WTC11 (cell line): ENCODE measurements at regions not wholly inside any gene's neighbourhood (a gene's known extent, or its start where the extent isn't known, plus 50 kb on each side); places are given as distances from the start of the nearest gene placed in this dataset.

Experiments used
- ATAC-seq: fragments of 200-7000 bp; cut with Tn5 transposase; 2 replicates; pipeline ENCODE4 v1.10.0; 2021; ENCODE audit warnings: mild to moderate bottlenecking, moderate library complexity
- CTCF ChIA-PET: fragments of 300-600 bp; sonication (Branson Sonifier 250); formaldehyde crosslinking; loops from one replicate; lab custom pipeline; 2021; ENCODE audit warnings: antibody characterized with exemption; lab: Charles Lee
- POLR2A ChIA-PET: fragments of 350-600 bp; sonication (Branson Sonifier 250); formaldehyde crosslinking; loops from one replicate; lab custom pipeline; 2021; ENCODE audit warnings: antibody characterized with exemption; lab: Charles Lee
- DNase-seq: peaks from one replicate; pipeline ENCODE4 v3.0.0; 2021; ENCODE audit warnings: low spot score
- H3K27ac Mint-ChIP-seq: 2 replicates; pipeline ENCODE4 v1.8.0; 2021; ENCODE audit warnings: mixed read lengths
- H3K27me3 Mint-ChIP-seq: 2 replicates; pipeline ENCODE4 v1.8.0; 2021; ENCODE audit warnings: low read depth, mild to moderate bottlenecking, moderate library complexity, mixed read lengths
- H3K36me3 Mint-ChIP-seq: 2 replicates; pipeline ENCODE4 v1.8.0; 2021; ENCODE audit warnings: mixed read lengths
- H3K4me1 Mint-ChIP-seq: 2 replicates; pipeline ENCODE4 v1.8.0; 2022; ENCODE audit warnings: mixed read lengths
- H3K4me3 Mint-ChIP-seq: 2 replicates; pipeline ENCODE4 v1.8.0; 2021; ENCODE audit warnings: mild to moderate bottlenecking, moderate library complexity, mixed read lengths
- H3K9me3 Mint-ChIP-seq: 2 replicates; pipeline ENCODE4 v1.8.0; 2021; ENCODE audit warnings: mixed read lengths
- ARID4B ChIP-seq: sonication (generic); formaldehyde crosslinking; IDR thresholded peaks from 2 replicates; pipeline ENCODE4 v1.8.0; 2023; ENCODE audit warnings: missing genetic modification reagents, mild to moderate bottlenecking, borderline replicate concordance
- CREM ChIP-seq: sonication (generic); formaldehyde crosslinking; IDR thresholded peaks from 2 replicates; pipeline ENCODE4 v1.8.1; 2022; ENCODE audit warnings: mild to moderate bottlenecking, missing genetic modification reagents, moderate library complexity
- ERG ChIP-seq: fragments of 250-450 bp; sonication (Bioruptor Pico); IDR thresholded peaks from 2 replicates; pipeline ENCODE4 v1.8.0; 2021; ENCODE audit warnings: mild to moderate bottlenecking
- ETV6 ChIP-seq: sonication (generic); formaldehyde crosslinking; IDR thresholded peaks from 2 replicates; pipeline ENCODE4 v1.8.1; 2022; ENCODE audit warnings: mild to moderate bottlenecking, missing genetic modification reagents
- FOXJ3 ChIP-seq: sonication (generic); formaldehyde crosslinking; IDR thresholded peaks from 2 replicates; pipeline ENCODE4 v1.9.0; 2021; ENCODE audit warnings: missing genetic modification reagents, mild to moderate bottlenecking, borderline replicate concordance
- FOXP1 ChIP-seq: sonication (generic); formaldehyde crosslinking; IDR thresholded peaks from 2 replicates; pipeline ENCODE4 v1.8.0; 2022; ENCODE audit warnings: missing genetic modification reagents, mild to moderate bottlenecking, moderate library complexity, borderline replicate concordance
- JAZF1 ChIP-seq: fragments of 250-450 bp; sonication (Bioruptor Pico); IDR thresholded peaks from 2 replicates; pipeline ENCODE4 v1.9.0; 2021; ENCODE audit warnings: moderate library complexity, mild to moderate bottlenecking, inconsistent platforms
- MYBL2 ChIP-seq: sonication (generic); formaldehyde crosslinking; IDR thresholded peaks from 2 replicates; pipeline ENCODE4 v1.8.1; 2023; ENCODE audit warnings: mild to moderate bottlenecking, moderate library complexity, missing genetic modification reagents
- NFYB ChIP-seq: sonication (generic); formaldehyde crosslinking; conservative IDR thresholded peaks from 2 replicates; pipeline ENCODE4 v1.8.0; 2022; ENCODE audit warnings: low read depth, missing genetic modification reagents
- RORB ChIP-seq: fragments of 250-450 bp; sonication (Bioruptor Pico); IDR thresholded peaks from 2 replicates; pipeline ENCODE4 v1.9.0; 2021; ENCODE audit warnings: mild to moderate bottlenecking
- SMAD4 ChIP-seq: sonication (generic); formaldehyde crosslinking; IDR thresholded peaks from 2 replicates; pipeline ENCODE4 v1.8.0; 2022; ENCODE audit warnings: mild to moderate bottlenecking, missing genetic modification reagents
- SP1 ChIP-seq: sonication (generic); formaldehyde crosslinking; conservative IDR thresholded peaks from 2 replicates; pipeline ENCODE4 v1.8.1; 2022; ENCODE audit warnings: missing genetic modification reagents
- ZNF219 ChIP-seq: sonication (generic); formaldehyde crosslinking; IDR thresholded peaks from 2 replicates; pipeline ENCODE4 v1.8.0; 2023; ENCODE audit warnings: missing genetic modification reagents, mild to moderate bottlenecking, borderline replicate concordance
- ZNF317 ChIP-seq: sonication (generic); formaldehyde crosslinking; IDR thresholded peaks from 2 replicates; pipeline ENCODE4 v1.8.1; 2023; ENCODE audit warnings: low read depth, mild to moderate bottlenecking, moderate library complexity, missing genetic modification reagents, borderline replicate concordance
- ZNF425 ChIP-seq: fragments of 250-450 bp; sonication (Bioruptor Pico); conservative IDR thresholded peaks from 2 replicates; pipeline ENCODE4 v1.9.0; 2021; ENCODE audit warnings: mild to moderate bottlenecking
- TF ChIP-seq, protein P1 (sequence below): fragments of 200-600 bp; IDR thresholded peaks from 2 replicates; pipeline ENCODE4 v1.8.0; 2022; ENCODE audit warnings: antibody characterized with exemption
- TF ChIP-seq, protein P2 (sequence below): sonication (generic); formaldehyde crosslinking; IDR thresholded peaks from 2 replicates; pipeline ENCODE4 v1.8.1; 2022; ENCODE audit warnings: low read depth, missing genetic modification reagents, borderline replicate concordance
- TF ChIP-seq, protein P3 (sequence below): sonication (generic); formaldehyde crosslinking; IDR thresholded peaks from 2 replicates; pipeline ENCODE4 v1.8.1; 2022; ENCODE audit warnings: mild to moderate bottlenecking, moderate library complexity, missing genetic modification reagents
- TF ChIP-seq, protein P4 (sequence below): fragments of 250-450 bp; sonication (Bioruptor Pico); IDR thresholded peaks from 2 replicates; pipeline ENCODE4 v1.9.0; 2021; ENCODE audit warnings: mild to moderate bottlenecking

GRCh38 chr4:129901205-129901604 is 805.3 kb downstream of the C4orf33 start:
- no peak for TF ChIP-seq ETV6
- TF ChIP-seq MYBL2 (CRISPR knock-in tag): no peak
- no peak for TF ChIP-seq FOXP1
- no peak for TF ChIP-seq ZNF219 (CRISPR knock-in tag)
- TF ChIP-seq ZNF425 (CRISPR knock-in tag): no peak
- TF ChIP-seq JAZF1 (CRISPR knock-in tag): no peak
- TF ChIP-seq, protein P1, sequence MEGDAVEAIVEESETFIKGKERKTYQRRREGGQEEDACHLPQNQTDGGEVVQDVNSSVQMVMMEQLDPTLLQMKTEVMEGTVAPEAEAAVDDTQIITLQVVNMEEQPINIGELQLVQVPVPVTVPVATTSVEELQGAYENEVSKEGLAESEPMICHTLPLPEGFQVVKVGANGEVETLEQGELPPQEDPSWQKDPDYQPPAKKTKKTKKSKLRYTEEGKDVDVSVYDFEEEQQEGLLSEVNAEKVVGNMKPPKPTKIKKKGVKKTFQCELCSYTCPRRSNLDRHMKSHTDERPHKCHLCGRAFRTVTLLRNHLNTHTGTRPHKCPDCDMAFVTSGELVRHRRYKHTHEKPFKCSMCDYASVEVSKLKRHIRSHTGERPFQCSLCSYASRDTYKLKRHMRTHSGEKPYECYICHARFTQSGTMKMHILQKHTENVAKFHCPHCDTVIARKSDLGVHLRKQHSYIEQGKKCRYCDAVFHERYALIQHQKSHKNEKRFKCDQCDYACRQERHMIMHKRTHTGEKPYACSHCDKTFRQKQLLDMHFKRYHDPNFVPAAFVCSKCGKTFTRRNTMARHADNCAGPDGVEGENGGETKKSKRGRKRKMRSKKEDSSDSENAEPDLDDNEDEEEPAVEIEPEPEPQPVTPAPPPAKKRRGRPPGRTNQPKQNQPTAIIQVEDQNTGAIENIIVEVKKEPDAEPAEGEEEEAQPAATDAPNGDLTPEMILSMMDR: no peak
- TF ChIP-seq ZNF317 (CRISPR knock-in tag): no peak
- TF ChIP-seq RORB (CRISPR knock-in tag): no peak
- TF ChIP-seq CREM (CRISPR knock-in tag): no peak
- TF ChIP-seq, protein P2, sequence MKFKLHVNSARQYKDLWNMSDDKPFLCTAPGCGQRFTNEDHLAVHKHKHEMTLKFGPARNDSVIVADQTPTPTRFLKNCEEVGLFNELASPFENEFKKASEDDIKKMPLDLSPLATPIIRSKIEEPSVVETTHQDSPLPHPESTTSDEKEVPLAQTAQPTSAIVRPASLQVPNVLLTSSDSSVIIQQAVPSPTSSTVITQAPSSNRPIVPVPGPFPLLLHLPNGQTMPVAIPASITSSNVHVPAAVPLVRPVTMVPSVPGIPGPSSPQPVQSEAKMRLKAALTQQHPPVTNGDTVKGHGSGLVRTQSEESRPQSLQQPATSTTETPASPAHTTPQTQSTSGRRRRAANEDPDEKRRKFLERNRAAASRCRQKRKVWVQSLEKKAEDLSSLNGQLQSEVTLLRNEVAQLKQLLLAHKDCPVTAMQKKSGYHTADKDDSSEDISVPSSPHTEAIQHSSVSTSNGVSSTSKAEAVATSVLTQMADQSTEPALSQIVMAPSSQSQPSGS: no peak
- no peak for TF ChIP-seq SMAD4 (CRISPR knock-in tag)
- no peak for TF ChIP-seq NFYB (CRISPR knock-in tag)
- no peak for TF ChIP-seq ERG (CRISPR knock-in tag)
- TF ChIP-seq, protein P3, sequence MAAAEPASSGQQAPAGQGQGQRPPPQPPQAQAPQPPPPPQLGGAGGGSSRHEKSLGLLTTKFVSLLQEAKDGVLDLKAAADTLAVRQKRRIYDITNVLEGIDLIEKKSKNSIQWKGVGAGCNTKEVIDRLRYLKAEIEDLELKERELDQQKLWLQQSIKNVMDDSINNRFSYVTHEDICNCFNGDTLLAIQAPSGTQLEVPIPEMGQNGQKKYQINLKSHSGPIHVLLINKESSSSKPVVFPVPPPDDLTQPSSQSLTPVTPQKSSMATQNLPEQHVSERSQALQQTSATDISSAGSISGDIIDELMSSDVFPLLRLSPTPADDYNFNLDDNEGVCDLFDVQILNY (CRISPR knock-in tag): no peak
- TF ChIP-seq SP1 (CRISPR knock-in tag): no peak
- TF ChIP-seq, protein P4, sequence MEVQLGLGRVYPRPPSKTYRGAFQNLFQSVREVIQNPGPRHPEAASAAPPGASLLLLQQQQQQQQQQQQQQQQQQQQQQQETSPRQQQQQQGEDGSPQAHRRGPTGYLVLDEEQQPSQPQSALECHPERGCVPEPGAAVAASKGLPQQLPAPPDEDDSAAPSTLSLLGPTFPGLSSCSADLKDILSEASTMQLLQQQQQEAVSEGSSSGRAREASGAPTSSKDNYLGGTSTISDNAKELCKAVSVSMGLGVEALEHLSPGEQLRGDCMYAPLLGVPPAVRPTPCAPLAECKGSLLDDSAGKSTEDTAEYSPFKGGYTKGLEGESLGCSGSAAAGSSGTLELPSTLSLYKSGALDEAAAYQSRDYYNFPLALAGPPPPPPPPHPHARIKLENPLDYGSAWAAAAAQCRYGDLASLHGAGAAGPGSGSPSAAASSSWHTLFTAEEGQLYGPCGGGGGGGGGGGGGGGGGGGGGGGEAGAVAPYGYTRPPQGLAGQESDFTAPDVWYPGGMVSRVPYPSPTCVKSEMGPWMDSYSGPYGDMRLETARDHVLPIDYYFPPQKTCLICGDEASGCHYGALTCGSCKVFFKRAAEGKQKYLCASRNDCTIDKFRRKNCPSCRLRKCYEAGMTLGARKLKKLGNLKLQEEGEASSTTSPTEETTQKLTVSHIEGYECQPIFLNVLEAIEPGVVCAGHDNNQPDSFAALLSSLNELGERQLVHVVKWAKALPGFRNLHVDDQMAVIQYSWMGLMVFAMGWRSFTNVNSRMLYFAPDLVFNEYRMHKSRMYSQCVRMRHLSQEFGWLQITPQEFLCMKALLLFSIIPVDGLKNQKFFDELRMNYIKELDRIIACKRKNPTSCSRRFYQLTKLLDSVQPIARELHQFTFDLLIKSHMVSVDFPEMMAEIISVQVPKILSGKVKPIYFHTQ: no peak
- TF ChIP-seq FOXJ3 (CRISPR knock-in tag): no peak
- no peak for TF ChIP-seq ARID4B (CRISPR knock-in tag)
- H3K4me1 Mint-ChIP-seq: peaks cover 2% of the 10 kb centered on the region; the same call in 1 of the 2 replicates
- CTCF ChIA-PET: no interaction called here
- peaks cover 24% of the 10 kb centered on the region for H3K36me3 Mint-ChIP-seq
- H3K27me3 Mint-ChIP-seq: no peaks in the 10 kb centered on the region; the same call in none of the 2 replicates
- H3K27ac Mint-ChIP-seq: no peak overlapping the region
- DNase-seq: no peak
- POLR2A ChIA-PET: no interaction called here
- ATAC-seq: no peak
- no peak overlapping the region for H3K4me3 Mint-ChIP-seq
- peaks cover 52% of the 10 kb centered on the region for H3K9me3 Mint-ChIP-seq
